GM21528 (cell line): ENCODE measurements at regions not wholly inside any gene's neighbourhood (a gene's known extent, or its start where the extent isn't known, plus 50 kb on each side); places are given as distances from the start of the nearest gene placed in this dataset.

Experiments
- ATAC-seq: cut with Tn5 transposase; IDR thresholded peaks from one replicate; pipeline ENCODE4 v1.9.1; 2021; ENCODE audit warnings: mild to moderate bottlenecking, moderate library complexity; ENCODE audit not compliant: unreplicated experiment, low FRiP score

DNA sequence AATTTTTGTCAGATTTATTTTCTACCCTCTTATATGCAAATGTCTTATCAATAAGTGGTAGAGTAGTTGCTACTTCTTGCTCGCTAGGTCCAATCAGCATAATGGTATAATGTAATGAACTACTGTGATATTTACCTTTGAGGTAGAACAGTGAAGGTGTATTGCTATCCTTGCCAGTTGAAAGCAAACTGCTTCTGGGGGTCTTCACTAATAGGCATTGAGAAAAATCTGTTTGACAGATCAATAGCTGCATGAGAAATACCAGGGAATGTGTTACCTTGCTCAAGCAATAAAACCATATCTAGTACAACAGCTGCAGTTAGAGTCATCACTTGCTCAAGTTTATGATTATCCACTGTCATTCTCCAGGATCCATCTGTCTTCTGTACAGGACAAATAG, 50.1 kb upstream of the EFEMP1 start:
- ATAC-seq: no peak

DNA sequence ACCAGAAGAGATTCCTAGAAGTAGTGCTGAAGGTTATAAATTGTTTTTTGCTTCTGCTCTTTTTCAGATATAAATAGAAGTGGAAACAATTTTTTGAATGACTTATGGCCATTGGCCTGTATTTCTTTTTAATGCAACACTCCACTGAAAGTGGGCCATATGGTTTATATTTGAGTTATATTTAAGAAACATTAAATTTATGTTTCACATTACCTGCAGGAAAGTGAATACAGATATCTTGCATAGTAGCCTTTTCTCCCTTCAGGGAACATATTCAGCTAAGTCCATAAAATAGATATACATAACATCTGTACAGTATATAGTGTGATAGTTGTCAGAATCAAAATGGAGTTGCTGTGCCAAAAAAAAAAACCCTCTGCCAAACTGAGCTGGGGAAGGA, 53.1 kb upstream of the EFEMP1 start:
- ATAC-seq: no peak

DNA sequence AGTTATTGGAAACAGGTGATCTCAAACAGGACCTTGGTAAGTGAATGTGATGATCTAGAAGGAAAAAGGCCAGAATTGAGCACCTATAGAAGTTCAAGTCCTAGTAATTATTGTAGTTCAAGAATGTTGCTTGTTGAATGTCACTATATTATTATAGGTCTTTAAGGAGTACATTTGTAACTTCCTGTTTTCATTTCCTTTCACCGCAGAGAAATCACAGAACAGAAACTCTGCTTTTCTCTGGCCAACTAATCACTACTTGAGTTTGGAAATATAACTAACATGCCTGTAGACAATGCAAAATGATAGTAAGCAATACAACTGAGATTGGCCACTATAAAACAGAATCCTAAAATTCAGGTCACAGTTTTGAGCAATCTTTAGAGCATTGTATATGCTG, 61.8 kb upstream of the EFEMP1 start:
- peak; percentile 99 for ATAC-seq

DNA sequence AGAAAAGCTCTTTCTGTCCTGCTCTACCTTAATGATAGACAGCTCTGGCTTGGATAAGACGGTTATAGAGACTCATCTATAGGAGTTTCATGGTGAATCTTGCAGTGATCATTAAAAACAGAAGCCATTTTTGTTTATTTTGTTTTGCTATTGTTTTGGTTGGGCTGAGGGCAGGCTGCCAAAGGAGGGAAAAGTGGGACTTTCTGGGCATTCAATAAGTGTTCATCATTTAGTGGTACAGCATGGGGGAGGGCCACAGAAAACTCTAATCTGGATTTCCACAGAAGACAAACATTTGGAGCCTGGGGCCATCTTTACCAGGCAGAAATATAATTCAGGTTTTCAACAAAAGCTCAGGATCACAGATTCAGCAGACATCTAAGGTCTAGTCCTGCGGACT, 62.4 kb upstream of the EFEMP1 start:
- ATAC-seq: peak; percentile 13

DNA sequence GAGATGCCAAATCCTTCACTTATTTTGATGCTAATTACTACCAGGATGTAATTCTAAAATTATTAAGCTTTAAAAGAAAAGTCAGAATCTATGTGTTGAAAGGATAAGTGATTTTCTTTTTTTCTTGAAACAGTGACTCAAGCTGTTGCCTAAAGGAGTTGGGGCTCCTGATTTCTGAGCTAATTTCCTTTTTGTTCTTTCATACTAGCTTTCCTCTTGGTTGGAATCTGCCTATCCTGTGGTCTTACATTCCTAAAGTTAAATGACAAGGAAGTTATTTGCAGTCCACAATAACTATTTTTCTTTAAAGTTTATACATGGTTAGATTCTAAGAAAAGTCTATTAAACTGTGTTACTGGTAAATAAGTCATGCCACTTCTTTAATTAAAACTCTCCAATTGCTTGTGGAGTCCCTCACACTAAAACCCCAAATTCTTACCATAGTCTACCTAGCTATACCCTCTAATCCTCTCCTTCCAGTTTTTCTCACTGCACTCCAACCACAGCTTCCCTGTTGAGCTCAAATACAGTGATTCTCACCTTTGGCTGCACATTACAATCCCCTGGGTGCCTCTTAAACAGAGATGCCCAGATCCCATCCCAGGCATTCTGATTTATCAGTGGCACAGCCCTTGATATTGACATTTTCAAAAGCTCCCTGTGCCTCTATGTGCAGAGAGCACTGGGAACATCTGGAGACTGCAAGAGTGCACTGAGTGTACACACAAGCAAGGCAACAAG, 63.3 kb upstream of the EFEMP1 start:
- no peak for ATAC-seq

DNA sequence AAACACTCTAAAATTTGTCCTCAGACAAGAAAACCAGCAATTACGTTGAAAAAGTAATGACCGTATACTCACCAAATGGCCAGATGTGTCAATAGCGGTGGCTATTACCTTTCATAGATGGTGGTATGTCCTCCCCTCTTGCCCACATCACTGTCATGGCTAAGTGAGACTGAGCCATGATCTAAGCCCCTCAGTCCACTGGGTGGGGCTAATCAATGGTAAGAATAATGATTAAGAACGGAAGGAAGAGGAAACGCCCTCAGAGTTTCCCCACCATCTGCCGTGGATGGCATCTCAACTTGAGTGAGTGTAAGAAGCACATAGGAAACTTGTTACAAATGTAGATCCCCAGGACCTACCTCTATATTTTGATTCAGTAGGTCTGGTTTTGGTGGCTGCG, 65.8 kb upstream of the EFEMP1 start:
- no peak for ATAC-seq

DNA sequence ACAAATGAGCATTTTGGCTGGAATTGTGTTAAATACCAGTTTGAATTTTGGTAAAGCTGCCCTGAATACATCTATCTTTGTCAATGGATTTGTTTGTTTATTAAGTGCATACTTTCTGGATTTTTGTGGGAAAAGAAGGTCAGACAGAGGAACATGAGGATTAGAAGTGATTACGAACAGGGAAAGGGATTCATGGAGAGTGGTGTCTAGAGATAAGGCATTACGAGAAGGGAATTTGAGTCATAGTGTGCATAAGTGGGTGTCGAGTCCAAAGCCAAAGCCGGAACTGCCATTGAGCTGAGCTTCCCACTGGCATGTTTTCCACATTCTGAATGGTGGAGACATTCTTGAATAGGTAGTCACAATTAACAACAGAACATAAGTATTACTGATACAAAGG, 68.9 kb upstream of the EFEMP1 start:
- ATAC-seq: no peak

DNA sequence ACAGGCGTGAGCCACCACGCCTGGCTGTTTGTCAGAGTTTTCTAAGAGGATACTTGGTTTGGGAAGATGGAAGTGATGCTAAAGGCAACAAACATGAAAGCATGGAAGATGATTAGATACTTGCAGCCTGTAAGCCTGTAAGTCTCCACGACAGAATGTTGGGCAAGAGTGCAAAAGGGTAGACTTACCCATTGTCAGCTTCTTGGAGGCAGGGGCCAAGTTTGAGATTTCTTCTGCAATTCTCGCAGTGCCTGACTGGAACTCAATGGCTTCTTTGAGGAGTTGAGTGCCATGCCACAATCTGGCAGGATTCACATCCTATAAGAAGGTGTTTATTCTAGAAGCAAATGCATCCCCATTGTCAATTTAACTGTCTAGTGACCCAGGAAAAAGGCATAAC, 70.1 kb upstream of the EFEMP1 start:
- ATAC-seq: no peak

DNA sequence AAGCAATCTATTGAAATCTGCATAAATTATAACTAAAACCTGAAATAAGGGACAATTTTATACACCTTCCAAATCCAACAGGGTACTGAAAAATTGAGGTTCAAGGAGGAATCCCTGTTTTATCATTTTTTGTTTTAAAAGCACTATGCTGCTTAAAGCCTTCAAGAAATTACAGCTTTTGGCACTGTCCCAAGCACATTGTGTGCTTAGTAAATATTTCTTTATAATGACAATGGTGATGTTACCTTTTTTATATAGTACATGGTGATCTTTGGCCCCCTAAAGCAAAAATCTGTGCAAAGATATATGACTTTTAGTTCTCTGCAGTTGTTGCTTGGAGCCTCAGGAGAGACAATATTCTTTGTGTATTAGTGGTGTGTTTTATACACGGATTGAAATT, 71.6 kb upstream of the EFEMP1 start:
- no peak for ATAC-seq

DNA sequence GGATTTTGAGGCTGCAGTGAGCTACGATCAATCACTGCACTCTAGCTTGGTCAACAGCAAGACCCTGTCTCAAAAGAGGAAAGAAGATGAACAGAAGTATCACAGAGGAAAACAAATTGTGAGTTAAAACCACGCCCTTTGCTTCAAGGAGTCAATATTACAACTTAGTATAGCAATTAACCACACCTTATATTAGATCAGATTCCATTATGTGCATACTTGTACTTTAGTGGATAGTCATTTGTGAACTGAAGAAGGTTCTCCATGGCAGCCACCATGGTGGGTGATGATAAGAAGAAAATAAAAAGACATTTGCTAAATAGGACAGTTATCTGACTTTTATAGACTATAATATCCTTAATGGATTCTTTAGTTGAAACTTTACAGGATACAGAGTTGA, 72.3 kb upstream of the EFEMP1 start:
- no peak for ATAC-seq

DNA sequence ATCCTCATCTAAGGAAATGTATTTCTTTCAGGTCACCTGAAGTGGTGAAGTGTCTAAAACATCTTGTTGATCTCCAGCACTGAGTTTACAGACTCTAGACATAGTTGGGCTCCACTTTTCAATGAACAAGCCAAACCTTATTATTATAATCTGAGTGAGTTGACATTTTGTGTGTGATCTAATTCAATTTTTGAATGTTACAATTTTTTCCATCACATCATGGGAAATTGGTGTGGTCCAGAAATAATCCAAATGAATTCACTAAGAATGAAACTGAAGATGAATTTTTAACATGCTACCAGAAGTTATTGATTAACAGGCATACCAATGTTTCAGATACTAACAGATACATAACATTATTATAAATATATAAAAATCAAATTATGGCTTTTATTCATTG, 75.6 kb upstream of the EFEMP1 start:
- no peak for ATAC-seq

DNA sequence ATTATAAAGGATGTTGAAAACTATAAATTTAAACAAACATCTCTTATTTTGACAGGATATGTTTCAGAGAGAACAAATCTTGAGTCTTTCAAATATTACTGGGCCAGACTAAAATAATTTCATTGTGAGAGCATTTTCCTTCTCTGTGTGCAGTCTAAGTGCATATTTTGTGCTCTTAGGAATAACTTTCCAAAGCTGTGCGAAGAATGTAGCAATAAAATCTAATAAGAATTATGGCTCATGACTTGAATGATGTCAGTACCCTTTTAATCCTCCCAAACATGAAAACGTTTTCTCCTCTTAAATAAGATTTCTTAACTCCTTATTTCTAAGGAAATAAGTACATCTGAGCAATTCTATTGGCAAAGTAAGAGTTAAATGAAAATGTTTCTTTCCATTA, 76.2 kb upstream of the EFEMP1 start:
- no peak for ATAC-seq

DNA sequence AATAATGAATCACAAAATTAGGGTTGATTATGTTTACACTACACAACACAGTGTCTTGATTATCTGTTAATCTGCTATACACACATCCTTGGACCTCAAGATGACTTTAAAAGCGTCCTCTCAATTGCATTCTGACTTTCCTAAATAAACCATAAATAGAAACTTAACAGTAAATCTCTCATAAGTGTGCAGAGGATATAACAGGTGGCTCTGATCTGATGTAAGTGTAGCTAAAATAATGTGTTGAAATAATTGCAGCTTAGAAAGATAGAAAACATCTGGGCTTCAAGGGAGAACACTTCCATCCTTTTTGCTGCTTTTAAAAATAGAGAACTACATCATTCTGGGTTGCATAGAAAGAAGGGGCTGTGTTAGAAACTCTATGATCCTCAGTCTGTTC, 78.4 kb upstream of the EFEMP1 start:
- ATAC-seq: no peak

DNA sequence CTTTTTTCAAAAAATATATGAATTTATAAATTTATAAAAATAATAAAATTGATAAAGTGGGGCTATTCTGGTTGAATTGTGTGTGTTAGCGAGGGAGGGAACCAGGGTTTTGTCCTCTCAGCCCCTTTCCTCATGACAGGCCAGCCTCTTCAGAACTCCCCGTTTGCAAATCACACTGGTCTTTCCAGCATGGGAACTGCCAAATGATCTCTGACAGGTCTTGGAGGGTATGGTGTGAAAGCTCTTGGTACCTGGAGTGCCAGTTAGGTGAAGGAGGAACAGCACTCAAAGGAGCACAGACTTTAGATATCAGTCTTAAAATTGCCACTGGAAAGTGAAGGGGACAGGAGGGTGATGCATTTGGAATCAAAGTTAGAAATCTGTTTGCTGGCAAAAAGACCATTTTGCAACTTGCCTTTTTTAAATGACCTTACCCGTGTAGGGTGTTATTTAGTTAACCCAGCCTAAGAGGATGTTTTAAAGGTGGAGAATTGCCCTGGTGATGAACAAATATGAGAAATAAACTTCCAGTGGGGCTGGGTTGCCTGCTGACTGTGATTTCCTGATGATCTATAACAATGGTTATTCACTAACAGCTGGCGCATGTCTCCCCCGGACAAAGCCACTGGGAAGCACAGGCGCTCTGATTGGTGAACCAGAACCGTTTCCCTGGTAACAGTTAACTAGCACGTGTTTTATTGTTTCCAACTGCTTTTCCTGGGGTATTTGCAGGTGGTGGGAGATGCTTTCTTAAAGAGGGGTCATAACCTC, 85.3 kb upstream of the EFEMP1 start:
- no peak for ATAC-seq

DNA sequence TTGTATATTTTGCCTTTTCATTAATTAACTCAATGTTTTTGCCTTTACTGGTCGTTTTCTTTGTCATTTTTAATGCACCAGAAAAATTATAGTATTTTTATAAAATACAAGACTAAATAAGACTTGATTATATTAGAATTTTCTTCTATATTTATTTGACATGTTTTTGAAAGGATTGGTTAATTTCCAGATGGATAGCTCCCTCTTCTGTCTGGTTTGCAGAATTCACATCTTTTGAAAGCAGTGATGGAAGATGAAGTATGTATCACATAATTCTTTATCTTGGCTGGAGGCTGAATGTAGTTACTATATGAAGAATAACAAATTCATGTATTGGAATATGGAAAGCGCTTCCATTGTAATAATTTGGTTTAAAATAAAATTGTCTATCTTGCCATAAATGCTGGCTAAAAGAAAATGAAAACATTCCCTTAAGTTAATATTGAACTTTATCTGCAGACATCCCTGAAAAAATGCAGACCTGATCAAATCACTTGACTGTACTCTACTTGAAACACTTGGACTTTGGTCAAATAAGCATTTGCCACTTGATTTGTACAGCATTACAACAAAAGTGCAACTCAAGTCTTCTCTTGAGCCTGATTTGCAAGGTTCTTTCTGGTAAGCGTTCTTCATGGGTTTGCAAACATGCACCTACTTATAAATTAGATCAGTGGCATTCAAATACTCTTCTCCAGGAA, 86.3 kb upstream of the EFEMP1 start:
- ATAC-seq: no peak

DNA sequence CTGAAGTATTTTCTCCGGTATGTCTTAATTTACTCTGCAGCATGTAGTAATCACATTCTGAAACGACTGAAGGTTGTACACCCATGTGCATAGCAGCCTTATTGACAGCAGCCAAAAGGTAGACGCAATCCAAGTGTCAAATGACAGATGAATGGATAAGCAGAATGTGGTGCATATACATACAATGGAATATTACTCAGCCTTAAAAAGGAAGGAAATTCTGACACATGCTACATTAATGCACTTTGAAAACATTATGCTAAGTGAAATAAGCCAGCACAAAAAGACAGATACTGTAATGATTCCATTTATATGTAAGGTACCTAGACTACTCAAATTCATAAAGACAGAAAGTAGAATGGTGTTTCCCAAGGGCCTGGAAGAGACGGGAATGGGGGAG, 88.0 kb upstream of the EFEMP1 start:
- no peak for ATAC-seq

DNA sequence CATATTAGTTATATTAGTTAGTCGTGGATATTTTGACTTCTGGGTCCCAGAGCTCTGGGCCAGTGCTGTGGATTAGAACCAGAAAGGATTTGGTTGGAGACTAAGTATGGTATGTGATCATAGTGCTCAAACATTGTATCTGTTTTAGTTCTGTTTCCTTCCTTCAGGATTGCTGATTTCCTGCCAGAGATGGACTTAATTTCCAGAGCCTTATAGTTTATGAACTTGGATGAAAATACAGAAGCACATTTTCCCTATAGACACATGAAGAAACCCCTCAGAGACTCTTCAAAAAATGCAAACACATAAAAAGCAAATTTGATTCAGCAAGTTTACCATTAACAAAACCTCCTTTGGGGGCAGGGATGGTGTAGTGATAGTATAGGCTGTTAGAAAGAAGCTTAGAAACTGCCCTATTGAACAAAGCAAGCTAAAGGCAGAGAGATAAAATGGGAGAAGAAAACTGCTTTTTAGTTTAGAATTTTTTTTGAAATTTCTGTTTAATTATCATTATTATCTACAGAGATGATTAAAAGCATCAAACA, 88.7 kb upstream of the EFEMP1 start:
- ATAC-seq: no peak

DNA sequence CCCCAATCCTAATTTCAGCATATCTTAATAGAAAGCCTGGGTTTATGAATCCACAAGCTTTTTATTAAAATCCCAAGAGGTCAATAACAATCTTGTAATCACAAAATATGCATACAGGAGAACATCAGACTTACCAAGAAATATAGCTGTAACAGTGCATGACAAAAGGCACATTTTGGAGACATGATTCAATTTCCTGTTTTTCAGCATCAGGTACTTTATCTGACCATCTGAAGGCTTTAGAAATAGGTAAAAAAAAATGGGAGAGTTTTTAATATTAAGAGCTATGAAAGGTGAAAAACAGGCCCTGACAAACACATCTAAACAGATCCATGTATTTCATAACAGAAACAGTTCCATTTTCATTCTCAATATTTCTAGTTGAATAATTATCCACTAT, 89.9 kb upstream of the EFEMP1 start:
- ATAC-seq: no peak

DNA sequence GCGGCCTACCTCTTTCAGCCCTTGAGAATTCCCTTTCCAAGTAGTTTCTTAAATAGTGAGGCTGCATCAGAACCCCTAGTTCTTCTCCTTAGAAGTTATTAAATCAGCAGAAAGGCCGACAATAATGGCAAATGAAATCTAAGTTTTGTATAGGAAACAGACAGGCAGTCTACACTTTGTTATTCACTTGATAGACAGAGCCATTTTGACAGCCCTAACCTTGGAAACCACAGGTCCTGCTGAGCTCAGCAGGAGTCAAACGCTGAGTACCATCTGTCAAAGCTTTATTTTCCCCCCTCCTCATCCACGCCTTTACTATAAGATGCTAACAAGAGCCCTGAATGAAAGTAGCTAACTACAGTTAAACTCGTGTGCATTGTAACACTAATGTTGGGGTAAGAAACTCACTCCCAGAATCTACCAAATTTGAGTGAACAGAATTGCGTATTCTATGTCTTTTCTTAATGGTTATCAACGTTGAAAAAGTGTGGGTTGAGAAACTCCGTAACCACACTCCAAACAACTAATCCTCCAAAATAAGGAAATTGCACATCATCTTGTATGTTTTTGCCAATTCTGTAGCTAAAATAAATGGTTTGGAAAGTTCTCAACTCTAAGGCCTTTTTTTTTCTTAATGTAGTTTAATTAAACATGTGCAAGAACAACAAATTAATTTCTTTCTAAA, 90.6 kb upstream of the EFEMP1 start:
- no peak for ATAC-seq

DNA sequence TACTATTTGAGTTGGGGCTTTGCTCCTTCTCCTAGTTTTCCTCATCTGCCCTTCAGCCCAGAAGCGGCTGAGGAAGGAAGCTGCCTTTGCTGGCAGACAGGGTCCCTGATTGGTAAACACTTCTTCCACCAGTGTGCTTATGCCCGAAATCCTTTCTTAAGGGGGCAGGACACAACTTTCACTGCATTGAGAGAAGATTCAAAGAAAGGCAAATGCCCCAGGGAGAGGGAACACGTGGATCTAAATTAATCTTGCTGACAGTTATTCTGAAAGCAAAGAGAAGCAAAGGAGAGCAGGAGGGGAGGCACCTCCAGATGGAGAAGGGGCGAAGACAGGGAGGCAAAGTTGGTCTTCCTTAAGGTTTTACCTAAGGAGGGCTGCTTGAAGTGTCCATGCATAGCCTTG, 92.1 kb upstream of the EFEMP1 start:
- no peak for ATAC-seq

DNA sequence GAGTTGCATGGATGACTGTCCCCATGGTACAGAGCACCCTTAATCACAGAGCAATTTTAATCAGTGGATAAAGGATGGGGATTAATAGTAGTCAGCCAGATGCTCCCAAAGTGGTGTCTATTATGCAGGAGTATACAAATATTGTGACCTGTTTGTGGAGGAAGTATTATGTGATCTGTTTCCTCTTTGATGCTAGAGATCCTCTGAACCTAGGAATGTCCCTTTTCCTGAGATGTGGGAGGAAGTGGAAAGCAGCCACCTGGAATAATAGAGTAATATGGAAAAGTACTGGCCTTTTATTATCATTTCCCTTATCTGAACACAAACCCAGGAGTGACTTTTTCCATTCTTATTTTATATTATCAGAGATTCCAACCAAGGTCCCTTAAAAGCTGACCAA, 94.2 kb upstream of the EFEMP1 start:
- no peak for ATAC-seq
